Breast epithelium (tissue), 3 donors: ENCODE measurements at regions not wholly inside any gene's neighbourhood (a gene's known extent, or its start where the extent isn't known, plus 50 kb on each side); places are given as distances from the start of the nearest gene placed in this dataset.

Source experiments
- POLR2A ChIP-seq: fragments of 450-650 bp; IDR thresholded peaks from one replicate; pipeline ENCODE4 v1.6.1; 2016; ENCODE audit warnings: antibody characterized with exemption, mild to moderate bottlenecking, moderate library complexity
- POLR2AphosphoS5 ChIP-seq, 3 donors: sonication (generic); formaldehyde crosslinking; IDR thresholded peaks; one replicate each; pipeline ENCODE4 v1.6.1; 2017; ENCODE audit warnings: antibody characterized with exemption in 3 of 3
- TF ChIP-seq, protein P1 (sequence below), 3 donors: fragments of 450-650 bp; IDR thresholded peaks; one replicate each; pipeline ENCODE4 v1.5.1; 2016 to 2017; ENCODE audit warnings: antibody characterized with exemption in 3 of 3, mild to moderate bottlenecking in 3 of 3, moderate library complexity in 3 of 3

- TF ChIP-seq, protein P1, sequence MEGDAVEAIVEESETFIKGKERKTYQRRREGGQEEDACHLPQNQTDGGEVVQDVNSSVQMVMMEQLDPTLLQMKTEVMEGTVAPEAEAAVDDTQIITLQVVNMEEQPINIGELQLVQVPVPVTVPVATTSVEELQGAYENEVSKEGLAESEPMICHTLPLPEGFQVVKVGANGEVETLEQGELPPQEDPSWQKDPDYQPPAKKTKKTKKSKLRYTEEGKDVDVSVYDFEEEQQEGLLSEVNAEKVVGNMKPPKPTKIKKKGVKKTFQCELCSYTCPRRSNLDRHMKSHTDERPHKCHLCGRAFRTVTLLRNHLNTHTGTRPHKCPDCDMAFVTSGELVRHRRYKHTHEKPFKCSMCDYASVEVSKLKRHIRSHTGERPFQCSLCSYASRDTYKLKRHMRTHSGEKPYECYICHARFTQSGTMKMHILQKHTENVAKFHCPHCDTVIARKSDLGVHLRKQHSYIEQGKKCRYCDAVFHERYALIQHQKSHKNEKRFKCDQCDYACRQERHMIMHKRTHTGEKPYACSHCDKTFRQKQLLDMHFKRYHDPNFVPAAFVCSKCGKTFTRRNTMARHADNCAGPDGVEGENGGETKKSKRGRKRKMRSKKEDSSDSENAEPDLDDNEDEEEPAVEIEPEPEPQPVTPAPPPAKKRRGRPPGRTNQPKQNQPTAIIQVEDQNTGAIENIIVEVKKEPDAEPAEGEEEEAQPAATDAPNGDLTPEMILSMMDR (IDR thresholded peaks at IDR 0.05), result no peak
- TF ChIP-seq POLR2A (no peak), POLR2AphosphoS5 (IDR thresholded peaks at IDR 0.05) (no peak)
Observed at GRCh38 chr6:133802861-133803260, 86.1 kb upstream of the TCF21 start.
